K562 (cell line): ENCODE measurements at regions not wholly inside any gene's neighbourhood (a gene's known extent, or its start where the extent isn't known, plus 50 kb on each side); places are given as distances from the start of the nearest gene placed in this dataset.

ENCODE experiments used
- CBX1 ChIP-seq: sonication (generic); IDR thresholded peaks from 2 replicates; pipeline ENCODE4 v1.6.1; 2016; ENCODE audit warnings: antibody characterized with exemption, low read depth, mild to moderate bottlenecking
- KLF16 ChIP-seq: IDR thresholded peaks from 2 replicates; pipeline ENCODE4 v1.6.1; 2016; ENCODE audit warnings: antibody characterized with exemption
- TEAD1 ChIP-seq, 2 experiments: fragments of 450-650 bp in 1 of 2; sonication (generic) in 1 of 2; formaldehyde crosslinking; IDR thresholded peaks; 2 replicates each; pipeline versions ENCODE4 v1.4.0 to v1.8.0; 2020 to 2022; ENCODE audit warnings: mild to moderate bottlenecking in 2 of 2, missing genetic modification reagents in 1 of 2
- ZNF133 ChIP-seq: fragments of 250-450 bp; sonication (Bioruptor Pico); IDR thresholded peaks from 2 replicates; pipeline ENCODE4 v1.4.0; 2020; ENCODE audit warnings: mild to moderate bottlenecking
- ZNF707 ChIP-seq: fragments of 250-450 bp; sonication (Bioruptor Pico); conservative IDR thresholded peaks from 2 replicates; pipeline ENCODE4 v1.8.0; 2022; ENCODE audit warnings: inconsistent platforms, mild to moderate bottlenecking, moderate library complexity
- TF ChIP-seq, protein P1 (sequence below): fragments of 250-450 bp; sonication (Bioruptor Pico); IDR thresholded peaks from 2 replicates; pipeline ENCODE4 v1.8.0; 2021; ENCODE audit warnings: borderline replicate concordance, mild to moderate bottlenecking, moderate library complexity; ENCODE audit not compliant: poor library complexity, severe bottlenecking
- TF ChIP-seq, protein P2 (sequence below): fragments of 250-450 bp; sonication (Bioruptor Pico); IDR thresholded peaks from 2 replicates; pipeline ENCODE4 v1.5.1; 2021; ENCODE audit warnings: mild to moderate bottlenecking
- TF ChIP-seq, protein P3 (sequence below): fragments of 450-650 bp; IDR thresholded peaks from 2 replicates; pipeline ENCODE4 v1.6.1; 2016; ENCODE audit warnings: mild to moderate bottlenecking

GRCh38 chr17:71914812-71915211 lies 206.0 kb upstream of the SOX9 start (continued):
- TF ChIP-seq ZNF133 (CRISPR knock-in tag) = no peak
- TF ChIP-seq, protein P1, sequence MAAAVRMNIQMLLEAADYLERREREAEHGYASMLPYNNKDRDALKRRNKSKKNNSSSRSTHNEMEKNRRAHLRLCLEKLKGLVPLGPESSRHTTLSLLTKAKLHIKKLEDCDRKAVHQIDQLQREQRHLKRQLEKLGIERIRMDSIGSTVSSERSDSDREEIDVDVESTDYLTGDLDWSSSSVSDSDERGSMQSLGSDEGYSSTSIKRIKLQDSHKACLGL (CRISPR knock-in tag) = no peak
- TF ChIP-seq CBX1 = no peak
- TF ChIP-seq ZNF707 (CRISPR knock-in tag) = no peak
- TF ChIP-seq, protein P2, sequence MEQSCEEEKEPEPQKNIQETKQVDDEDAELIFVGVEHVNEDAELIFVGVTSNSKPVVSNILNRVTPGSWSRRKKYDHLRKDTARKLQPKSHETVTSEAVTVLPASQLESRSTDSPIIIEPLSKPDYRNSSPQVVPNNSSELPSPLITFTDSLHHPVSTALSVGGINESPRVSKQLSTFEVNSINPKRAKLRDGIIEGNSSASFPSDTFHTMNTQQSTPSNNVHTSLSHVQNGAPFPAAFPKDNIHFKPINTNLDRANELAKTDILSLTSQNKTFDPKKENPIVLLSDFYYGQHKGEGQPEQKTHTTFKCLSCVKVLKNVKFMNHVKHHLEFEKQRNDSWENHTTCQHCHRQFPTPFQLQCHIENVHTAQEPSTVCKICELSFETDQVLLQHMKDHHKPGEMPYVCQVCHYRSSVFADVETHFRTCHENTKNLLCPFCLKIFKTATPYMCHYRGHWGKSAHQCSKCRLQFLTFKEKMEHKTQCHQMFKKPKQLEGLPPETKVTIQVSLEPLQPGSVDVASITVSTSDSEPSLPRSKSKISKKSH = no peak
- no peak for TF ChIP-seq KLF16
- TF ChIP-seq, protein P3, sequence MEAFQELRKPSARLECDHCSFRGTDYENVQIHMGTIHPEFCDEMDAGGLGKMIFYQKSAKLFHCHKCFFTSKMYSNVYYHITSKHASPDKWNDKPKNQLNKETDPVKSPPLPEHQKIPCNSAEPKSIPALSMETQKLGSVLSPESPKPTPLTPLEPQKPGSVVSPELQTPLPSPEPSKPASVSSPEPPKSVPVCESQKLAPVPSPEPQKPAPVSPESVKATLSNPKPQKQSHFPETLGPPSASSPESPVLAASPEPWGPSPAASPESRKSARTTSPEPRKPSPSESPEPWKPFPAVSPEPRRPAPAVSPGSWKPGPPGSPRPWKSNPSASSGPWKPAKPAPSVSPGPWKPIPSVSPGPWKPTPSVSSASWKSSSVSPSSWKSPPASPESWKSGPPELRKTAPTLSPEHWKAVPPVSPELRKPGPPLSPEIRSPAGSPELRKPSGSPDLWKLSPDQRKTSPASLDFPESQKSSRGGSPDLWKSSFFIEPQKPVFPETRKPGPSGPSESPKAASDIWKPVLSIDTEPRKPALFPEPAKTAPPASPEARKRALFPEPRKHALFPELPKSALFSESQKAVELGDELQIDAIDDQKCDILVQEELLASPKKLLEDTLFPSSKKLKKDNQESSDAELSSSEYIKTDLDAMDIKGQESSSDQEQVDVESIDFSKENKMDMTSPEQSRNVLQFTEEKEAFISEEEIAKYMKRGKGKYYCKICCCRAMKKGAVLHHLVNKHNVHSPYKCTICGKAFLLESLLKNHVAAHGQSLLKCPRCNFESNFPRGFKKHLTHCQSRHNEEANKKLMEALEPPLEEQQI = no peak
- TF ChIP-seq TEAD1 (CRISPR knock-in tag; IDR thresholded peaks at IDR 0.05) = no peak
- TF ChIP-seq, all 486 proteins: peak for 0
